ENCODE measurements at regions not wholly inside any gene's neighbourhood (a gene's known extent, or its start where the extent isn't known, plus 50 kb on each side); places are given as distances from the start of the nearest gene placed in this dataset.

GRCh38 chr16:49964973-49965372, 60.1 kb upstream of the CNEP1R1 start:
- TF ChIP-seq FOXA1 (IDR thresholded peaks at IDR 0.05) = no peak
- TF ChIP-seq ZNF384 (IDR thresholded peaks at IDR 0.05) = no peak
- no peak for TF ChIP-seq FOXM1 (IDR thresholded peaks at IDR 0.05; ENCODE audit: borderline replicate concordance)
- no peak for TF ChIP-seq SP1 (IDR thresholded peaks at IDR 0.05)
- TF ChIP-seq NFRKB (IDR thresholded peaks at IDR 0.05) = no peak
- TF ChIP-seq FOXK2 (IDR thresholded peaks at IDR 0.05) = no peak
- TF ChIP-seq BHLHE40 (IDR thresholded peaks at IDR 0.05; ENCODE audit: borderline replicate concordance) = no peak
- no peak for TF ChIP-seq TARDBP (IDR thresholded peaks at IDR 0.05)
- TF ChIP-seq PKNOX1 (IDR thresholded peaks at IDR 0.05) = no peak
- no peak for TF ChIP-seq SUZ12 (IDR thresholded peaks at IDR 0.05)
- no peak for TF ChIP-seq ARNT (IDR thresholded peaks at IDR 0.05)

Measured in HEK293T (cell line).